H1 (cell line): ENCODE measurements at regions not wholly inside any gene's neighbourhood (a gene's known extent, or its start where the extent isn't known, plus 50 kb on each side); places are given as distances from the start of the nearest gene placed in this dataset.

Source experiments
- ATF3 ChIP-seq: IDR thresholded peaks from 2 replicates; pipeline ENCODE4 v1.6.1; 2011; ENCODE audit warnings: low read depth, mild to moderate bottlenecking, low read length; ENCODE audit not compliant: insufficient read depth
- BRCA1 ChIP-seq: IDR thresholded peaks from 2 replicates; pipeline ENCODE4 v1.6.1; 2012; ENCODE audit warnings: low read depth, low read length, improper control_type of control experiment
- CBX5 ChIP-seq: fragments of 300-800, 300-1000 bp; sonication (generic); IDR thresholded peaks from 2 replicates; pipeline ENCODE4 v1.7.1; 2016; ENCODE audit warnings: antibody characterized with exemption, low read length, low read depth
- CTCF ChIP-seq, 3 experiments: IDR thresholded peaks; 1 replicate in 2 of 3; 2 replicates in 1 of 3; pipeline versions ENCODE4 v1.5.1 to v1.6.1; 2011; ENCODE audit warnings: low read length in 3 of 3, mild to moderate bottlenecking in 3 of 3, inconsistent platforms in 2 of 3, low read depth in 1 of 3, moderate library complexity in 1 of 3; ENCODE audit not compliant: insufficient read depth in 1 of 3; ENCODE audit errors: control extremely low read depth in 1 of 3
- EP300 ChIP-seq, 2 experiments: IDR thresholded peaks; 1 replicate in 1 of 2; 2 replicates in 1 of 2; pipeline ENCODE4 v1.6.1; 2011 to 2012; ENCODE audit warnings: low read depth in 2 of 2, low read length in 2 of 2, mild to moderate bottlenecking in 2 of 2, borderline replicate concordance in 1 of 2, inconsistent platforms in 1 of 2, moderate library complexity in 1 of 2
- EZH2 ChIP-seq: fragments of 200-600 bp; sonication (generic); IDR thresholded peaks from 2 replicates; pipeline ENCODE4 v1.7.1; 2012; ENCODE audit warnings: low read depth, mild to moderate bottlenecking, moderate library complexity, low read length, inconsistent platforms; ENCODE audit not compliant: severe bottlenecking
- JUN ChIP-seq: IDR thresholded peaks from 2 replicates; pipeline ENCODE4 v1.6.1; 2011; ENCODE audit warnings: low read depth, mild to moderate bottlenecking, improper control_type of control experiment, low read length
- JUND ChIP-seq: IDR thresholded peaks from 2 replicates; pipeline ENCODE4 v1.6.1; 2011; ENCODE audit warnings: mild to moderate bottlenecking, improper control_type of control experiment, low read length
- POLR2A ChIP-seq, 2 experiments: IDR thresholded peaks; 1 replicate in 1 of 2; 2 replicates in 1 of 2; pipeline ENCODE4 v1.6.1; 2011; ENCODE audit warnings: low read depth in 2 of 2, low read length in 2 of 2, mild to moderate bottlenecking in 2 of 2; ENCODE audit errors: control extremely low read depth in 1 of 2
- RXRA ChIP-seq: IDR thresholded peaks from 2 replicates; pipeline ENCODE4 v1.6.1; 2011; ENCODE audit warnings: low read depth, mild to moderate bottlenecking, low read length, moderate library complexity; ENCODE audit not compliant: insufficient read depth
- SIX5 ChIP-seq: IDR thresholded peaks from 2 replicates; pipeline ENCODE4 v1.6.1; 2011; ENCODE audit warnings: mild to moderate bottlenecking, low read depth, low read length
- SUZ12 ChIP-seq: fragments of 200-600 bp; sonication (generic); IDR thresholded peaks from 2 replicates; pipeline ENCODE4 v1.6.1; 2012; ENCODE audit warnings: mild to moderate bottlenecking, inconsistent platforms, low read length, moderate library complexity, mixed read lengths
- TAF1 ChIP-seq: IDR thresholded peaks from 2 replicates; pipeline ENCODE4 v1.6.1; 2011; ENCODE audit warnings: mild to moderate bottlenecking, low read depth, low read length
- TBP ChIP-seq: IDR thresholded peaks from 2 replicates; pipeline ENCODE4 v1.6.1; 2011; ENCODE audit warnings: low read depth, low read length, improper control_type of control experiment

GRCh38 chr6:23661549-23661948, 464.5 kb upstream of the NRSN1 start:
- TF ChIP-seq JUND, result no peak
- TF ChIP-seq EZH2, result no peak
- no peak for TF ChIP-seq TBP
- no peak for TF ChIP-seq CBX5
- no peak for TF ChIP-seq RXRA
- no peak for TF ChIP-seq JUN
- TF ChIP-seq CTCF (IDR thresholded peaks at IDR 0.05; ENCODE audit: control extremely low read depth in 1 of 3, insufficient read depth in 1 of 3, low read depth in 1 of 3, low read length in 3 of 3), result no peak
- TF ChIP-seq EP300 (IDR thresholded peaks at IDR 0.05; ENCODE audit: borderline replicate concordance in 1 of 2, low read depth in 2 of 2, low read length in 2 of 2), result no peak
- TF ChIP-seq SIX5, result no peak
- no peak for TF ChIP-seq POLR2A (IDR thresholded peaks at IDR 0.05; ENCODE audit: control extremely low read depth in 1 of 2, low read depth in 2 of 2, low read length in 2 of 2)
- no peak for TF ChIP-seq ATF3
- no peak for TF ChIP-seq TAF1
- no peak for TF ChIP-seq SUZ12
- no peak for TF ChIP-seq BRCA1
